HG03457 (cell line): ENCODE measurements at regions not wholly inside any gene's neighbourhood (a gene's known extent, or its start where the extent isn't known, plus 50 kb on each side); places are given as distances from the start of the nearest gene placed in this dataset.

Experiments used
- ATAC-seq: cut with Tn5 transposase; IDR thresholded peaks from one replicate; pipeline ENCODE4 v1.9.1; 2021; ENCODE audit warnings: moderate number of reproducible peaks; ENCODE audit not compliant: unreplicated experiment

DNA sequence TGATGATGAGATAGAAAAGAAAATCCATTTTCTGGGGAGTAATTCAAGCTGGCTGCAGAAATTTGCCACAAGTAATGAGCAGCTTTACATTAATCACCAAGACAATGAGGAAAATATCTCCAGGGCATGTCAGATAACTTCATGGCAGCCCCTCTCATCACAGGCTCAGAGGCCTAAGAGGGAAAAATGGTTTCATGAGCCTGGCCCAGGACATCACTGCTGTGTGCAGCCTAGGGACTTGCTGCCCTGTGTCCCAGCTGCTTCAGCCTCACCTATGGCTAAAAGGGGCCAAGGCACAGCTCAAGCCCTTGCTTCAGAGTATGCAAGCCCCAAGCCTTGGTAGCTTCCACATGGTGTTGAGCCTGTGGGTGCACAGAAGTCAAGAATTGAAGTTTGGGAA is 161.7 kb downstream of the OPA1 start:
- ATAC-seq, result no peak

DNA sequence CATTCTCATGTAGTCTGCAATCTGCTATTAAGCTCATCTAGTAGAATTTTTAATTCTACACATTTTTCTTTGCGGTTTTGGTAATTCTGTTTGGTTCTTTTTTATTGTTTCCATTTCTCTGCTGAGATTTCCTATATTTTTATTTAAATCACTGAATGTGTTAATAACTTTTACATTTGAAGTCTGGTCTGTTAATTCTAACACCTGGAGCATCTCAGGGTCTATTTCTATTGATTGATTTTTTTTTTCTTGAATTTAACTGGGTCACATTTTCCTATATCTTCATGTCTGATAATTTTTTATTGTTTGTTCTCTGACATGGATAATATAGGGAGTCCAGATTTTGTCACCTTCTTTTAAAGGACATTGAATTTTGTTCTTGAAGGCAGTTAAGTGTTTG is 163.5 kb downstream of the OPA1 start:
- no peak for ATAC-seq

DNA sequence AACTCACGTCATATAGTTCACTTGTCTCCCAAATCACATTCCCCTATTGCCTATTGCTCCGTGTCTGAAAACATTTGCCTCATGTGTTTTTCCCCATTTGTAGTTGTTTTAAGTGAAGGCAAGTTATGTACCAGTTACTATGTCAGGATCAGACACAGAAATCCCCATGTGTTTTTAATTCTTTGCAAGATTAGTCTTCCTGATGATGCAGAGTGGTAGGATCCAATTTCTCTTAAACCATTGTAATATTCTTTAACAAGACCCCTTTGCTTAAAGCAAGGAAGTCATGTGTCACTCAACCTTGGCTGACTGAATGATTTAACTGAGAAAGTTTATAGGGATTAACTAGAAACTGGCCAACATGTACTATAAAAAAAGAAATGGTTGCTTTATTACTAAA is 164.4 kb downstream of the OPA1 start:
- no peak for ATAC-seq

DNA sequence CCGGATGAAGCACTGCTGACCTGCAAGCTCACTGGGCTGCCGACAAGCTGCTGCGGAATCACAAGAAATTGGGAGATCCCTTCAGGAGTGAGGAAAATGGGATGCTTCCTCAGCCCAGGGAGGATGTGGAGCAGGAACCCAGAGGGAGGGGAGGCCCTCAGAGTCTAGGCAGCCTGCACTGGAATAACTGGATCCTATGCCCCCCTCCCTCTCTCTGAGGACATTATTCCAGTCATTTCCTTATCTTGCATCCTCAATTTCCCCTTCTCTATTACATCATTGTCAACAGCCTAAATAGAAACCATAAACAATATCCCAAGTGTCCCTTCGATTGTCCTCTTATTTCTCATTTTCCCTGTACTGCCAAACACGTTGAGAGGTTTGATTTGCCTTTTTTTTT is 169.0 kb downstream of the OPA1 start:
- ATAC-seq, result no peak

DNA sequence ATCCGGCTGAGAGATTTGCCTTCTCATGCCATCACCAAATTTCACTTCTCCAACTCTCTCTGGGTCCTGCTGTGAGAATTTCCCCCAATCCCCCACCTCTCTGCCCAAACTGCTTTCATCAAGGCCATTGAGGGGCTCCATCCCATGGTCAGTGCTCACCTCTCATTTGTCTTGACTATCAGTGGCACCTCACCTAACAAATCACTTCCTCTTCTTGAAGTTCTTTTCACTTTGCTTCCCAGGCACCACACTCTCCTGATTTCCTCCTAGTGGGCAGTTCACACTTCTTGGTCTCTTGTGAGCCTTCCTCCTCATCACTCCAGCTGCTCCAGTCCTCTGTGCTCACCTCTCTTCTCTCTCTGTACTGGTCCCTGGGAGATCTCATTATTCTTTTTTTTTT is 169.6 kb downstream of the OPA1 start:
- no peak for ATAC-seq

DNA sequence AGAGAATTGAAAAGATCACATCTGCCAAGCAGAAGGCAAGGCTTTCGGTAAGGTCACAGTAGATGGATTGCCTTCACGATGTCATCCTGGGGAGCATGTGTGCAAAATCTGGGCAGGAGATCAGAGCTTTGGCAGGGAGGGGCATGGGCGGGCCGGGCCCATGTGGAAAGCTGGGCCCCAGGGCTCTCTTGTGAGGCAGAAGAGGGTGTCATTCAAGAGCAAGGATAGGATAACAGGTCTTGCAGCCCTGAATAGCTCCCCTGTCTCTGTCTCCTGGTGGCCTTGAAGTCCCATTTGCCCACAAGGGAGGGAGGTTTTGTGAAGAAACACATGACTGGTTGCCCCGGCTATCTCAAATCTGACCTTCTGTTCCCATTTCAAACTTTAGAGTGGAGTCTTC is 172.0 kb downstream of the OPA1 start:
- ATAC-seq, result no peak

DNA sequence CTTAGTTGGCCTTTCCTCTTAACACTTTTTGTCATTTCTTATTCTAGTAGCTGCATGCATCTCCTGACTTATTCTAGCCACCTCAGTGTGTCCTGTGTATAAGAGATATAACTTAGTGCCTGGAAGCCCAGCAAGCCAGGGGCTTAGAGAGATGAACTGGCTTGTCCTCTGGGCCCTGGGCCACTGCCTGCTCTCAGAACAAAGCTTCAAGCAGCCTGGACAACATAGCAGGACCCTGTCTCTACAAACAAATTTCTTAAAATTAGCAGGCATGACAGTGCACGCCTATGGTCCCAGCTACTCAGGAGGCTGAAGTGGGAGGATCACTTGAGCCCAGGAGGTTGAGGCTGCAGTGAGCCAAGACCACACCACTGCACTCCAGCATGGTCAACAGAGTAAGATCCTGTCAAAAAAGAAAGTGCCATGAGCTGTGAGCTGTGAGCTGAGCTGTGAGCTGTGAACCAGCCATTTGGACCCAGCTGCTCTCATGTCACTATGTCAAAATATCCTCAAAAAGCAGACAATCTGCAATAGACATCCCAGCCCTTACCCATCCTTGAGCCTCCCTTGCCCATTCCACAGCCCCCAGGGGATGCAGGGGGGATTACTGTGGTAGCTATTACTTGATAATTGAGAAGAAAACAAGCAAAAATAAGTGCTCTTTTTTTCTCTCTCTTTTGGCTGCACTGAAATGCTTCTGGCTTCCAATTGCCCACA is 174.5 kb downstream of the OPA1 start:
- ATAC-seq, result no peak

DNA sequence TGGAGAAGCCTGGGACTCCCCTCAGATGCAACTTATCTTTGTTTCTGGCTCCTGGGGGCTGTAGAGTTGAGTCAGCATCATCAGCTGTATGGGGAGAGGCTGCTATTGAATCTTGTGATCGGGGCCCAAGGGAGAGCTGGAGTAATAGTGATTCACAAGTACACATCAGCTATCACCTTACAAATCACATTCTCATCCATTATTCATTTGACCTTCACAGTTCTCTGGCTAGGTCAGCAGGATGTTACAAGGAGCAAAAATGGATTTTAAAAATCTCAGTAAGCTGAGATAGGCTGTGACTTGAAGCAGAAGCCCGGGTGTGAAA is 175.0 kb downstream of the OPA1 start:
- ATAC-seq, result no peak

DNA sequence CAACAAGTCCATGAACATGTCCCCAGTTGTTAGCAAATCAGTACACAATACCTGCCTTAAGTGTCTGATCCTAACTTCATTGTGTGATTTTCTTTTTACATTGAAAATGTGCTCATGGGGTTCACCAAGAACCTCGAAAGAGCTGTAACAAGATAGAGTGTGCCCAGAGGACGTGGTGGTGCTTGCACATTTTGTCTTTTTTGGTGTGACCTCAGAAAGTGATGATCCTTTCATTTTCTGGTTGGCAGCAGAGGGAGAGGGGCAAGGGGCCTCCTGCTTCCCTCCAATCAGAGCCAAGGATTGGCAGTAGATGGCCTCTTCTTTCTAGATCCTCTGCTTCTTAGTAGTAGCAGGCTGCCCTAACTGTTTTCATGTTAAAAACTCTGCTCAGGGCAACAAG is 176.4 kb downstream of the OPA1 start:
- no peak for ATAC-seq

DNA sequence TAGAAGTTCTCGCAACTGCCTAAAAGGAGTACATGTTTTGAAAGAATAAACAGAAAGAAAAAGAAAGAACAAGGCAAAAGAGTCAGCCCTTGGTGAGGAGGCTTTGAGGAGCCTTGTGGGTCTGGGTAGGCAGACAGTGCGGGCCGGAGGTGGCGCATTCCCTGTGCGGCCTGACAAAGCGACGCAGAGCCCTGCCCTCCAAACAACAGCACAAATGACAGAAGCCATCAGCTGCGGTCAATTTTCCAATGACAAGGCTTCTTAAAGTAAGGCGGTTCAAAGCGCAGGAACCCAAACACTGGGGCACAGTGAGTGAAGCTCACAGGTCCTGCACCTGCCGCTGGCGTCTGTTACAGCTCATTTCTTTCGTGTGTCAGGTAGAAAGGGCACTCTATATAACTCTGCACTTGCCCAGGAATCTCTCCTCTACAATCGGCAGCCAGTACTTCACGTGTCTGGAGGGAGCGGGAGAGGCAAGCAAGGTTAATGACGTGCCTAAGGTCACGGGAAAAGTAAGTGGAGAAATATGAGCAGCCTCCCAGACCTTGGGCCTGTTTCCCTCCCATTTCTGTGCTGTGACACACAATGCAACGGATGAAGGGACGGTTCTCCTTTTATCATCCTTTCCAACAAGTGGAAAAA is 178.1 kb downstream of the OPA1 start:
- no peak for ATAC-seq

DNA sequence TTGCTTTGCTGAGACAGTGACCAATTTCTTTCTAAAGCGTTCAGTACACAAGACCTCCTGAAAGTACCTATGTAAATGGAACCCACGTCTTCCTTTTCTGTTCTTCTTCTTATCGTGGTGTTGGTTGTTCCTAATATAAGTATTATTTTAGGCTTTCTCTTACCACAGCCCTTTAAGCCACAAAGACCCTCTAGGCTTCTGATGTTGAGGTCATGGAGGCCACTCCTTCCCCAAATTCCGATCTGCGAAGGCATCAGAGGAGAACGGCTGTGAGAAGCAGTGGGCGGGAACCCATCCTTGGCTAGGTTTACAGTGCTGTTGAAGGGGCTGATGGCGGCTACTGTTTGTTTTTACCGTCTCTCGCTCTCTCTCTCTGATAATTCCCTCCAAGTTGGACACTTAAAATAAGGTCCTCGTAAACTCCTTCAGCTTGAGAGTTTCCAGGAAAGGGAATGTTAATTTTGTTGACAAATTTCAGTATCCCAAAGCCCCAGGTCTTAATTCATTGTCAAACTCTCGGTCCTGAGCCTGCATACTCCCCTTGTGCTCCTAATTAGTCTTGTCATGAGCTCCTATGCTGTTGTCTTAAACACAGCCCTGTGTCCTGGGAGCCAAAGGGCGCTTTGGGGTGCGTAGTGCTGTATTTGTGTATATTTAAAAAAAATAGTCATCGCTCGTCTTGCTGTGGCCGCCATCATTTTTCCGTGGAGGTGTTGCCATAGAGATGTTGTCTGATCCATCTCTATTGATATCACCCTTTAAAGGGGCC is 178.8 kb downstream of the OPA1 start:
- no peak for ATAC-seq

DNA sequence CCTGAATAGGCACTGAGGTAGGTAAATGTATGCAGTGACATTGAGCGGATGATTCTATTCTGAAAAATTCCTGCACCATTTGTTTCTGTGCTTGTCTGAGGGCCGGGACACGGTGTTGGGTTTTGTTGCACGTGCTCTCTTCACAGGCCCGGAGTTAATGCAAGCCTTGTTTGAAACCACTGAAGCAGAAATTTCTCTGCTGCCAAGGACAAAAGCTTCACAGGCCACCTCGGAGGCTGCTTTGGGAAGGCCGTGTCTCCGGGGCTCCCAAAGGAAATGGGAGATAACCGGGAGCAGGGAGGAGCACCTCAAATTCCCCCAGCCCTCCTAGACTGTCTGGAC is 179.4 kb downstream of the OPA1 start:
- ATAC-seq, result no peak

DNA sequence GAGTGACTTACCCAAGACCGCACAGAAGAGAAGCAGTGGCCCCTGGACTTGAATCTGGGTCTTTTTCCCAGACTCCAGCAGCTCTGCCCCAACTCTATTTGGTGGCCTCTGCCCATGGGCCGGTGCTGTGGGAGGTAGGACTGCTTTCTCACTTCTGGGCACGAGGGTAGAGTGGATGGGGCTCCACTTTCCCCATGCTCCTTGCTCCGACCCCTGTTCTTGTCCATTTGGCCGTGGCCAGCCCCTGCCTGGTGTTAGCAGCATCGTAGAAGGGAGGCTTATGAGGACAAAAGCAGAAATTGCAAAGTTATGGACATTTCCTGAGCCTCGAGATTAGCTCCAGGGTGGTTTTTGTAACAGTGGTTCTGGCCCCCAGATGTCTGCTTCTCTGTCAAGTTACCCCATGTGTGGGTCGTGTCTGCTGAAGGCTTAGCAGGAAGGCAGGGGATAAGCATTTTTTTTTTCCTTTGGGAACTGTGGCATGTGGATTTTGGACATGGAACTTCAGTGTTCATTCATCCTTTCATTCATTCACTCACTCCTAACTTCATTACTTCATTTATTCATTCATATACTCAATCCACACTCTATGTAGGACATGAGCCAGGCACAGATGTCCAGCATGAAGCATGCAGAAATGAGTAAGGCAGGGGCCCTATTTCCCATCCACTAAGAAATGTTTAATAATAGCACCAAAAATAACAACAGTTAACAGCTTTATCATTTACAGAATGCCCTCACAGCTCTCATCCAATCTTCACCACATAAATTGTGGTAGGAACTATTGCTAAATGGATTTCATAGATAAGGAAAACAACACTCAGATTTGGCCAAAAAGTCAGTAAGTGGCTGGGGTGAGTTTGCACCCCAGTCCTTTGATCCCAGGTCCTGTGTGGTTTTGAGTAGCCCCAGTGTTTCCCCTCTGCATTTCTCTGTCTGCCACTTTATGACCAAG is 180.5 kb downstream of the OPA1 start:
- ATAC-seq, result no peak

DNA sequence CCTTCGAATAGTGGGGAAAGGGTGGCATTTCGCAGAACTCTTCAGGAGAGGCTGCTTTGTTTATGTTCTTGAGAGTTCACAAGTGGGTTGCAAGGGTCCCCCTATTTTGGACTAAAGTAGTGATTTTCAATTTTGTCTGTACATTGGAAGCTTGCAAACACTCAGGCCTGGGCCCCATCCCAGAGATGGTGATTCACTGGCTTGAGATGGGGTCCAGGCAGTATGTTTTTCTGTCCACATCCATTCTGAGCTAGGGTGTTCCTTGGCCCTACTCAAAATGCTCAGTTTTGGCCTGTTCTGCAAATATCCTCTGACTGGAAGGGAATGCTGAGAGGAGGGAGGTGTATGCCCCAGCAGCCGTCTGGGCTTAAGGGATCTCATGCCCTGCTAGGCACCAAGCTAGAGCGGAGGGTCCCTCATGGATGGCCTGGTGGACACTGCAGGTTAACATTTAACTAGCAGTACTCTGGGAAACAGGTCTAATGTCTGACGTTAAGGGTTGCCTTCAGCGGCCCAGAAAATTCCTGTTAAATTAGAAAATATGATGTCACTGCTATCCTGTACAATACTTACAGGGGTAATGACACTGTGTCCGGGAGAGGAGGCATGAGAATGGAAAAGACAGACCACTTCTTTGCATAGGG is 181.4 kb downstream of the OPA1 start:
- ATAC-seq, result no peak

DNA sequence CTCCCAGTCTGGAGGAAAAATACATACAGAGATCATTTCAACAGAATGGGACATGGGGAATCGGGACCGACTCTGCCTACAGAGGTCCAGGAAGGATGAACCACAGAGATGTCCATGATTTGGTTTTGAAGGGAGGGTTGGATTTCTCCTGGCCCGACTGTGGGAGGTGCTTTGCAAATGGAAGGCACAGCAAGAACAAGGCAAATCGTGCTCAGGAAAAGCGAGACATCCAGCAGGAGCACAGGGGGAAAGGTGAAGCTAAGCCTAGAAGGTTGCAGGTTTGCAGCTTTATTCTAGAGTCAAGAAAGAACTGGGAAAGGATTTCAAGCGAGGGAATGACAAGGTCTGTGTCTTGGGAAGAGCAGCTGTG is 181.9 kb downstream of the OPA1 start:
- no peak for ATAC-seq

DNA sequence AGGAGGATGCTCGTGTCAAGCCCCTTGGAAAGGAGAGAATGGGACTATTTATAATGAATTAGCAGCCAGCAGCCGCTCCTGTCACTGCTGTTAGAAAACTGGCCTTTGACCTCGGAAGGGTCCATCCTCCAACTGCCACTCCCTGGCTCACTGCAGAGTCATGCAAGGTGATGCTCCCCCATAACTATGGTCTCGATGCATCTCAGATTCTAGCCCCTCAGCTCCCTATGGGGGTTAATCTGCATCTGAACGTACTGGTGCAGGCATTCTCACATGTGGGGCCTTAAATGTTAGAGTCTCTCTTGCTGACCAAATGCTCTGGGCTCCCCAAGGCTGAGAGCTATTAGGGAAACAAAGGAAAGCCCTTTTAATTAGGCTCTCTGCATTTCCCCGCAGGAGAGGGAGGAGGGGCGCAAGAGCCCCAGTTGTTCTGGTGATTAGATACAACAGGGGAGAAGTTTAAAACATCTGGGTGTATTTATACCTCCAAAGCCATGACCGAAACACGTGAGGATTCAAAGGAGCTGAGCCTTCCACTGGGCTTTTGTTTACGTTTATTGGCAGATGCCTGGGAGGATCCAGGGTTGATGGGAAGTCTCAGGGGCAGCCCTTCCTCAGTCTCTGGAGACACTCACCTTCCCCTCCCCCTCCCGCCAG is 182.5 kb downstream of the OPA1 start:
- no peak for ATAC-seq

DNA sequence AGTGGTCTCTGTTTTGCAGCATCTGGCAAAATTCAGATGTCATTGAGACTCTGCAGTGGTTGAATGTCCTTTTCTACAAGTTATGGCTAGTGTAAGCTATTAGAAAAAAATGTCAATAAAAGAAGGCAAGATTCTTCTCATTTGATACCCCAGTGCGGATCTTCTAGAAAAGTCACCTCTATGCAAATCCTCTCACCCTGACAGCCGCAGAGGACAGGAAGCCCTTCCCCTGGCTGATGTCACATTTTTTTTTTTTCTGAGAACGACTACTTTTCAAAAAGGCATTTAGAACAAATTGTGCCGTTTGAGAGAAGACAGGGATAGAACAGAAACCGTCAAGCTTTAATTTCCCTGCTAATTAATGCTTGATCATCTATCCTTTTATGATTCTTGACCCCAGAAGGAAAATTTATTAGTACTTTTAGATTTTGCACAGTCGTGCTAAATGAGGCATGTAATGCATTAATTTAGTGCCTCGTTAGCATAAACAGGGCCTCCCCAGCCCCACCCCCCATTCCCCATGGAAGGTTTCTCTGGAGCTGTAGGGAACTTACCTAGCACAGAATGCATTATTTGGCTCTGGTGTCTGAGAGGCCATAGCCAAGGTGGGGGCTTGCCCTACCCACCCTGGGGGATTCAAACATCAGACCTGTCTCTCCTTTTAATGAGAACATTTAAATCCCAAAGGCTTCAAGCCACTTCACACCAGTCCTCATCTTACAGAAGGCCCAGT is 183.8 kb downstream of the OPA1 start:
- ATAC-seq, result no peak

DNA sequence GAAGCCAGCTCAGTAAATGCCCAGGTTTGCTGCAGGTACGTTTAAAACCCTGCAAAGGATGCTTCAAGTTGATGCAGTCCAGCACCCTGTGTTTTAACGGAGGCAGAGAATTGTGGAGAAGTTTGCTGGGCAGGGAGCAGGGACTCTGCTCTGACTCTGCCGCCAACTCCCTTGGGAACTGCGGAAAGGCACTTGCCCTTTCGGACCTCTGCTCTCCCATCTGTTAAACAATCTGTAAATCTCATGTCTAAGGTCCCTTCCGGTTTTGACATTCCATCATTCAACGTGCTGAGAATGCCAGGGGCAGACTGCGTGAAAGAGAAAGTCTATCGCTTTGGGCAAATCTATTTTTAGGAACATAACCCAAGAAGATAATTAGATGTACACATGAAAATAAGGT is 184.5 kb downstream of the OPA1 start:
- no peak for ATAC-seq

DNA sequence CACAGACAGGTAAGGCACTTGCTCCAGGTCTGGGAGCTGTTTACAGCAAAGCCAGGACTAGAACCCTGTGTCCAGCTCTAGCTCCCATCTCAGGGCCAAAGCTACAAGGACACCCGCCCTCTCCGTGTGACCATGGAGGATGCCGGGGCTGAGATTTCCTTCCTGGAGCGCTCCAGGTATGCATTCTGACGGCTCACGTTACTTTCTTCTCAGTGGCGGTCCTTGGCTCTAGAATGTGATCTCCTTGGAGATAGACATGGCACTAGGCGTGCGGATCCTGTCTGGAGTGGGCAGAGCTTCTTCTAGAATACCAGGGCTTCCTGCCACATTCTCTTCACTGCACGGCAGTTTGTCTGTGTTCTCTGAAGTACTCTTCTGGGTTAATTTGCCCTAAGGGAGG is 185.7 kb downstream of the OPA1 start:
- no peak for ATAC-seq

DNA sequence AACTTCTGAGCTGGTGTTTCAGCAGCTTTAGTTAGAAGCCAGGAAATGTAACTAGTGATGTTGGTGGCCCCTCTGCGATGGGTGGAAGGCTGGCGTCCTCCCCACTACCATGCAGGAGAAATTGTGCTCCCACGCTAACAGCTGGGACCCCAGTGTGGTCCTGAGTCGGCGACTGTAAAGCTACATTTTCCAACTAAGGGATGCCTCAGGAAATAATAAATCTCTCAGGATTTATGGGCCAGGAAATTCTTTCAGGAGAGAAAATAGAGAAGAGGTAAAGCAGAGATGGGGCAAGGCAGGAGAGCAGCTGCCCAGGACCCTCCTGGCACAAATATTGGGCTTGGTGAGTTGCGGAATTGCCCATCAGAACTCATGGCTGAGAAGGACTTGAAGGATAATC is 186.9 kb downstream of the OPA1 start:
- ATAC-seq, result no peak
